ENCODE measurements at regions not wholly inside any gene's neighbourhood (a gene's known extent, or its start where the extent isn't known, plus 50 kb on each side); places are given as distances from the start of the nearest gene placed in this dataset.

- no peaks in the 10 kb centered on the region for H3K4me1 ChIP-seq
- H3K36me3 ChIP-seq = no peaks in the 10 kb centered on the region
- no peaks in the 10 kb centered on the region for H3K9me3 ChIP-seq
- no peaks in the 10 kb centered on the region for H3K27me3 ChIP-seq
- intact Hi-C loops (cut with DNase I) = no loop called here
- DNase-seq (ENCODE audit: extremely low spot score in 2 of 2) = no peak
- no peak for TF ChIP-seq POLR2A (IDR thresholded peaks at IDR 0.05)
- no peak for TF ChIP-seq POLR2AphosphoS5 (IDR thresholded peaks at IDR 0.05; ENCODE audit: insufficient read depth in 1 of 2, low read depth in 1 of 2)
- no peak for TF ChIP-seq CTCF (IDR thresholded peaks at IDR 0.05)
- no peak overlapping the region for H3K27ac ChIP-seq
- no peak overlapping the region for H3K4me3 ChIP-seq
These were observed 408.0 kb downstream of the HGF start for GRCh38 chr7:81361769-81362312.

GRCh38 chr7:81355911-81356310 lies 413.9 kb downstream of the HGF start:
- intact Hi-C loops (cut with DNase I) = no loop called here
- H3K4me1 ChIP-seq = no peaks in the 10 kb centered on the region
- no peak overlapping the region for H3K27ac ChIP-seq
- TF ChIP-seq POLR2AphosphoS5 (IDR thresholded peaks at IDR 0.05; ENCODE audit: insufficient read depth in 1 of 2, low read depth in 1 of 2) = no peak
- no peak for TF ChIP-seq POLR2A (IDR thresholded peaks at IDR 0.05)
- TF ChIP-seq CTCF (IDR thresholded peaks at IDR 0.05) = no peak
- H3K4me3 ChIP-seq = no peak overlapping the region
- H3K9me3 ChIP-seq = no peaks in the 10 kb centered on the region
- DNase-seq (ENCODE audit: extremely low spot score in 2 of 2) = no peak
- H3K36me3 ChIP-seq = no peaks in the 10 kb centered on the region
- H3K27me3 ChIP-seq = no peaks in the 10 kb centered on the region

- H3K4me3 ChIP-seq = no peak overlapping the region
- H3K36me3 ChIP-seq = no peaks in the 10 kb centered on the region
- intact Hi-C loops (cut with DNase I) = no loop called here
These were observed 420.8 kb downstream of the HGF start for GRCh38 chr7:81349044-81349443.

GRCh38 chr7:81339946-81340345 lies 421.1 kb upstream of the SEMA3C start:
- Histone ChIP-seq H3K4me1 (no peaks in the 10 kb centered on the region), H3K27me3 (no peaks in the 10 kb centered on the region), H3K27ac (no peak overlapping the region), H3K36me3 (no peaks in the 10 kb centered on the region), H3K9me3 (no peaks in the 10 kb centered on the region), H3K4me3 (no peak overlapping the region)
- intact Hi-C loops (cut with DNase I) = no loop called here
- TF ChIP-seq POLR2A (IDR thresholded peaks at IDR 0.05) (no peak), POLR2AphosphoS5 (IDR thresholded peaks at IDR 0.05; ENCODE audit: insufficient read depth in 1 of 2, low read depth in 1 of 2) (no peak), CTCF (IDR thresholded peaks at IDR 0.05) (no peak)
- DNase-seq (ENCODE audit: extremely low spot score in 2 of 2) = no peak

More at GRCh38 chr7:81349044-81349443, 420.8 kb downstream of the HGF start:
- TF ChIP-seq POLR2A (IDR thresholded peaks at IDR 0.05) (no peak), POLR2AphosphoS5 (IDR thresholded peaks at IDR 0.05; ENCODE audit: insufficient read depth in 1 of 2, low read depth in 1 of 2) (no peak), CTCF (IDR thresholded peaks at IDR 0.05) (no peak)
- no peak for DNase-seq (ENCODE audit: extremely low spot score in 2 of 2)
- Histone ChIP-seq H3K9me3 (no peaks in the 10 kb centered on the region), H3K4me1 (no peaks in the 10 kb centered on the region), H3K27ac (no peak overlapping the region), H3K27me3 (no peaks in the 10 kb centered on the region)

GRCh38 chr7:81333536-81333935 lies 414.7 kb upstream of the SEMA3C start:
- intact Hi-C loops (cut with DNase I) = no loop called here
- no peak for DNase-seq (ENCODE audit: extremely low spot score in 2 of 2)
- no peaks in the 10 kb centered on the region for H3K4me1 ChIP-seq

More at GRCh38 chr7:81333536-81333935, 414.7 kb upstream of the SEMA3C start:
- TF ChIP-seq POLR2AphosphoS5 (IDR thresholded peaks at IDR 0.05; ENCODE audit: insufficient read depth in 1 of 2, low read depth in 1 of 2) (no peak), POLR2A (IDR thresholded peaks at IDR 0.05) (no peak), CTCF (IDR thresholded peaks at IDR 0.05) (no peak)
- H3K9me3 ChIP-seq = no peaks in the 10 kb centered on the region
- H3K27ac ChIP-seq = no peak overlapping the region
- no peaks in the 10 kb centered on the region for H3K36me3 ChIP-seq
- no peaks in the 10 kb centered on the region for H3K27me3 ChIP-seq
- no peak overlapping the region for H3K4me3 ChIP-seq
